HG02870 (cell line): ENCODE measurements at regions not wholly inside any gene's neighbourhood (a gene's known extent, or its start where the extent isn't known, plus 50 kb on each side); places are given as distances from the start of the nearest gene placed in this dataset.
"Not testable (repeated sequence)": the region's sequence is repeated elsewhere in the genome, so short reads cannot be mapped to it uniquely, and the experiment has no call there.

ENCODE experiments used
- ATAC-seq: cut with Tn5 transposase; IDR thresholded peaks from one replicate; pipeline ENCODE4 v1.9.1; 2021; ENCODE audit warnings: mild to moderate bottlenecking, moderate library complexity; ENCODE audit not compliant: unreplicated experiment

DNA sequence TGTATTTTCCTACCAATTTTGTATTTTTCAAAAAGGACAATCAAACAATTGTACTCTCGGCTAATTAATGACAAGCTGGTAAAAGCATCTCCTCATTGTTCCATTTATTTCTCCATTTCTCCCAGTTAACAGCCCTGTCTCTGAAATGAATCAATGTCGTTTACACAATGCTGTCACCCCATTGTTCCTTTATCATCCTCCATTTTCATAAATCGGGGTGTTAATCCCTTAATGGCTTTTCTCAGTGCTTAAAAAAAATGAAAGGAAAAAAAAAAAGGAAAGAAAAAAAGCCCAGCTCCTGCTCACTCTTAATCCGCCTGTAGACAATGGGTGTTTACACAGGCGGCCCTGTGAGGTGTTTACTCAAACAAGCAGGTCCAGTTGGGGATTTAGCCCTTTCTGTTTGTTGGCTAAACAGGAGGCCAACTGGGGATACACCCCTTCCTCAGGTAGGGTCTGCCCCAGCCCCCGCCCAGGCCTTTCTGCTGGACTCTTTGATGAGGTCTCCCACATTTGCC, 86.8 kb upstream of the SALL1 start:
- ATAC-seq: no peak

DNA sequence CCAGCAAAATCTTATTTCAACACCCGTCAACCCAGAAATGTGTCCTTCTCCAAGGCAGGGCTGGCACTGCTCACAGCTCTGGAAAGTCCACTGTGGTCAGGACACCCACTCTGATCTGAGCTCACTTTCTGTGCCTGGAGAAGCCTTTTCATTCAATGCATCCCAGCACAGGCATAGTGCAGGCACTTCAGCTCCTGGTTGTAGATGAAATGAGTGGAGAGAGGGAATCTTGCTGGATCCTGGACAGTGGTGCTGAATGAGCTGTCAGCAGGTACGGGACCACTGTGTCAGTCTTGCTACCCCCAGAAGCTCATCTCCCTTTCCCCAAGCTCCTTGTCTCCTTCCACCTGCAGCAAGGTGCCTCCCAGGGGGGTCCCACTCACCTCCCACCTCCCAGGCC, 86.1 kb upstream of the SALL1 start:
- ATAC-seq: no peak

DNA sequence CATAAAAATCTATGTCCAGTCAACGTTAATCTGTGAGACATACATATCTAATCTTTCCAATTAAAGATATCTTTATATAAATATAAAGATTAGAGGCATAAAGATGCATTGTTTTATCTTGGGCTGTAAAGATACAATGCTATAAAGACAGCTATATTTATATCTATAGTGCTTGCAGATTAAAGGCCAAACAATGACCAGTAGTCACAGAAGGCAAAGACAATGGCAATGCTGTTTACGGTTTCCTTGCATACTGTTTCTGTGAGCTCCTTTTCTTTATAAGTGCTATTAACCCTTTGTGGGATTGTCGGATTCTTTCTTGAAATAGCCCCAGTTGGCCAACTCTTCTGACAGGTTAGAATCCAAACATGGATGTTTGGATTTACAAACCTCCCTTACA, 85.5 kb upstream of the SALL1 start:
- ATAC-seq: no peak

DNA sequence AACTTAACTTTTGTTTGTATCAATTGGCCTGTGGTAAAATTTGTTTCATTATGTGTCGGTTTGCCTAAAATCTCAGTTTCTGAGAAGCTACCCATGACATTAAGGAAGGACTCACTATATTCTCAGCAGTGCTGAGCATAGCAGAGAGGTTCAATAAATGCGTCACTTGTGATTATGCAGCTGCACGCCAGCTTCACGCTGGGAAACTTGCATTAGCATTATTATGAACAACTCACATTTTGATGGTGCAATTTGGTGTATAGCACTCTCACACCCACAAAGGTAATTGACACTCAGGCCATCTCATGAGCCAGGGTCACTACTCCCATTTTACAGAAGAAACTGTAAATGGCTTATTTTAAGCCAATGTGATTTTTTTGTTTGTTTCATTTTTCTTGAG, 80.6 kb upstream of the SALL1 start:
- no peak for ATAC-seq

DNA sequence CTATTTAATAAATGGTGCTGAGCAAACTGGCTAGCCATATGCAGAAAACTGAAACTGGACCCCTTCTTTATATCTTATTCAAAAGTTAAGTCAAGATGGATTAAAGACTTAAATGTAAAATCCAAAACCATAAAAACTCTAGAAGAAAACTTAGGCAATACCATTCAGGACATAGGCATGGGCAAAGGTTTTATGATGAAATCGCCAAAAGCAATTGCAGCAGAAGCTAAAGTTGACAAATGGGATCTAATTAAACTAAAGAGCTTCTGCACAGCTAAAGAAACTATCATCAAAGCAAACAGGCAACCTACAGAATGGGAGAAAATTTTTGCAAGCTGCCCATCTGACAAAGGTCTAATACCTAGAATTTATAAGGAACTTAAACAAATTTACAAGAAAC, 79.0 kb upstream of the SALL1 start:
- not testable (repeated sequence) for ATAC-seq

DNA sequence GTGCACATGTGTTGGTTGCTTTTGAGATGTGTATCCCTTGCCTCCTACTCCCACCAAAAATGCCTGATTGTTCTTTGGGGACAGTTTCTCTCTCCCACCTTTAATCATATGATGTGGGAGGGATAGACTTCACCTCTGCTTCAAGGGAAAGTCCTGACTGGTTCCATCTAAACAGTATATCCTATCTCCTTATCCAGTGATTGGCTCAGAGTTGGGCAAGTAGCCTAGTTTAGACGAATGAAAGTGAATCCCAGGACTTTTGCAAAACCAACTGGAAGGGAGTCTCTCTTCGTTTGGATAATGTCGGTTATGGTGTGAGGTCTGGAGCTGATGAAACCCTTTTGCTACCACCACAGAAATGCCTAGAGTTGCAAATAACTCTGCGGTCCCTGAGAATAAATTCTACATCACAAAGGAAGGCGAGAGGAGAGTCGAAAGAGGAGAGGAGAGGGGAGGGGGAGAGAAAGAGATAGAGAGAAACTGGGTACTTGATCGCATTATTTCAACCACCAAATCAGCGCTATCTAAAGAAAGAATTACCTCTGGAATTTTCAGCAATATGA, 77.1 kb upstream of the SALL1 start:
- ATAC-seq: no peak

DNA sequence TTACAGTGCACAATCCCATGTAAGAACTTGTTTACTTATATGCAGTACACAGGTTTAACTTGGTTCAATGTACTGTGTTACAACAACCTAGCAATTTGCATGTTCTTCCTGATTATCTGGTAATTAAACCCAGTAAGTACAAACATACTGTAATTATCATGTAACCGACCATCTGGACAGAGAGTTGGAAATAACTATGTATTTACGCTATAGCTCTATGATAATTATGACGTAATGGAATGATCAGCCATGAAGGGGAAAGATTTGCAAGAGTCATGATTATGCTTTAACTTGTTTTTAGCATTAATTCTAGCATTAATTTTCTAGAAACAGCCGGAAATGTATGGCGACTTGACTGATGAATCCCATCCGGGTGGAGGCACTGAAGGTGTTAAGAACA, 74.8 kb upstream of the SALL1 start:
- no peak for ATAC-seq

DNA sequence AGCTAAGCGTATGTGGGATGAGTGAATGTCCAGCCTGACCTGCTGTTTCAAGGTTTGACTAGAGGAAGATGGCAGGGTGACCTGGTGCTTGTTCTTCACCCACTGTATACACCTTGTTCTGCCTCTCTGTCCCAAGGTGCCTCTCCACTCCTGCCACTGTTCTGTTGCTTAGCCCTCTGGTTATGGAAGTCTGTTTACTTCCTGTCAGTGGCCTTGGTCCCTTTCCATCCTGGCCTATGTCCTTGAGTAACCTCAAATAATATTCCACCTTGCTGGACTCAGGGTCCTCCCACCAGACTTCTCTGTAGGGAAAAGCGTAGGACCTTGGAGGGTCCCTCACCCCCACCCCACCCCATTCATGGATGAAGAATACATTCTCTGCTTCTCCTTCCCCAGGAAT, 73.2 kb upstream of the SALL1 start:
- ATAC-seq: no peak

DNA sequence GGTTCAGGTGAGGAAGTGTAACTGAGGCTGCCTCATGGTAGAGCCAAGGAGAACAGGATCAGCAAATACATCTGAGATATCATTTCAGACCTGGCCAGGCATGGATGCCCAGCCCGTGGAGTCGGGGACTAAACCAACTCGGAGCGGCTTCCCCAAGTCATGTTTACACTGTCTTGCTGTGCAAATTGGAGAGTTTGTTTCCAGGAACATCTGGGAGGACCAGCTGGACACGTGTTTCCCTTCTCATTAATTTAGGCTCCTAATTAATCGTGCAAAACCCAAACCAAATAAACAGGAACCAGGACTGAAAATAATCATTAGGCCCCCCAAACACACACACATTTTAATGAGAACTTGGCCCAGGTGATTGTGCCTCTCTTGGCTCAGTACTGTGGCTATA, 70.9 kb upstream of the SALL1 start:
- no peak for ATAC-seq

DNA sequence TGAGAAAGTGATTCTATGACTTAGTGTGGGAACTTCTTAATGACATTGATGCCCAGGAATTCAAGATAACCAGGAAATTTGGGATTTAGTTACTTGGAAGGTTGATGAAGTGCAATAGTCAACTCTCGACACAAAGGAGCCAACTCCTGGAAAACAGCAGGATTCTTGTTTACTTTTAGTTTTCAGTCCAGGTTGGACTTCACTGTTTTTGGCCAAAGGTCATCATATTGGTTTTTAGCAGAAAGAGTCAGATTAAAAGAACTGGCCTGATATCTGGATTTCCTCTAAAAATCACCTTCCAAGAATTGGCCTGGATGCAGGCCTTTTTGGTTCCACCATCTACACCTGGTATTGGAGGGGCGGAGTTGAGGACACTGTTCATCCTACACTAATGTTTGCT, 60.1 kb upstream of the SALL1 start:
- ATAC-seq: no peak

DNA sequence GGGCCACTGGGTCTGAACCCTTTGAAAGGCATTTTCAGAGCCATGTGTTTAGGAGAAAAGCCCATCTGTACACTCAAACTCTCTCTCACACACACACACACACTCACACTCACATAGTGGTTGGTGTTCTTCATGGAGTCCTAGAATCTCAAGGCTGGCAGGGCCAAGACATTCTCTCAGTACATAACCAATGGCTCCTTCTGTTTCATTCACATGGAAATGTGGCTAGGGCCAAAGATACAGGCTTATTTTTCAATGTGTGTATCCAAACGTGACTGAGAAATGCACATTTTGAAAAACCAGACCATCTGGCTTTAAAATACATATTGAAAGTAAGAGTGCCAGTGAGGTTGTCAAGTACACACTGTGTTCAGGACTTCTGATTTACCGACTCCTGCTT, 59.0 kb upstream of the SALL1 start:
- no peak for ATAC-seq

DNA sequence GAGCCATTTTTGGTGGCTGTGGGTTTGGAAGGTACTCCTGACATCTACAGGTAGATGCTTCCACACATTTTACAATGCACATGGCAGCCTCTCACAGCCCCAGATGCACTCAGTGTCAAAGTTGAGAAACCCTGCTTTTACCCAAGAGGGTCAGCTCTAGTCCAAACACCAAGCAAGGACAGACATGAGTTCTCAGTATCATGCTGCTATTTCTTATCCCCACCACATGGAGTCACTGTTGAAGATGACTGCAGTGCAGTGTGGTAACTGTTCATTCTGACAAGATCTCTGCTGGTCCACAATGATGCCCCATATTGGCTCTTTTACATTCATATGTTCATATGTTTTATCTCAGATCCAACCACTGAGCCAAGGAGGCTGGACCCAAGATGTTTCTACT, 50.5 kb upstream of the SALL1 start:
- ATAC-seq: no peak
